ENCODE measurements at regions not wholly inside any gene's neighbourhood (a gene's known extent, or its start where the extent isn't known, plus 50 kb on each side); places are given as distances from the start of the nearest gene placed in this dataset.
"Not testable (repeated sequence)": the region's sequence is repeated elsewhere in the genome, so short reads cannot be mapped to it uniquely, and the experiment has no call there.

DNA sequence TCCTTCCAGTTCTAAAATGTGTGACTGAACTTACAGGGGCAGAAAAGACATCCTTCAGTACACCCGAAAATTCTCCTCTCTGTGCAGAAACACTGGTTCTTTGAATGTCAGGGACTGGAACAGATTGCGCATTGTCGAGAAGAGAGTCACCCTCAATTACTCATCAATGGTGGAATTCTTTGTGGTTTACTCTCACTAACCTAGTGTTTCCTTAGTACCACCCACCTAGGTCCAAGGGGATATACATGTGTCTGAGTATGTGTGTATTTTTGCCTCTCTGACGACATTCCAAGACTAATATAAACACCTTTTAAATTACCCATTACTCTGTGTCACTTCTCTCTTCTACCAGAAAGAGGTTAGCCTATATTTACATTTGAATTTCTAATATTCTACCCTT is 660.8 kb downstream of the TLE1 start:
- no peak overlapping the region for H3K4me2 ChIP-seq (ENCODE audit: low read depth, low read length, poor library complexity, severe bottlenecking)
- no peaks in the 10 kb centered on the region for H3K79me2 ChIP-seq (ENCODE audit: insufficient read depth, low read length)
- no peak overlapping the region for H3K4me3 ChIP-seq (ENCODE audit: insufficient read depth, low read length, poor library complexity, severe bottlenecking)
- H3F3A ChIP-seq (ENCODE audit: insufficient read depth) = no peaks in the 10 kb centered on the region
- H2AFZ ChIP-seq (ENCODE audit: low read depth, low read length, severe bottlenecking) = no peak overlapping the region
- H3K9ac ChIP-seq (ENCODE audit: low read length) = no peak overlapping the region
- no peaks in the 10 kb centered on the region for H3K27me3 ChIP-seq (ENCODE audit: low read length)
- TF ChIP-seq, protein P1, sequence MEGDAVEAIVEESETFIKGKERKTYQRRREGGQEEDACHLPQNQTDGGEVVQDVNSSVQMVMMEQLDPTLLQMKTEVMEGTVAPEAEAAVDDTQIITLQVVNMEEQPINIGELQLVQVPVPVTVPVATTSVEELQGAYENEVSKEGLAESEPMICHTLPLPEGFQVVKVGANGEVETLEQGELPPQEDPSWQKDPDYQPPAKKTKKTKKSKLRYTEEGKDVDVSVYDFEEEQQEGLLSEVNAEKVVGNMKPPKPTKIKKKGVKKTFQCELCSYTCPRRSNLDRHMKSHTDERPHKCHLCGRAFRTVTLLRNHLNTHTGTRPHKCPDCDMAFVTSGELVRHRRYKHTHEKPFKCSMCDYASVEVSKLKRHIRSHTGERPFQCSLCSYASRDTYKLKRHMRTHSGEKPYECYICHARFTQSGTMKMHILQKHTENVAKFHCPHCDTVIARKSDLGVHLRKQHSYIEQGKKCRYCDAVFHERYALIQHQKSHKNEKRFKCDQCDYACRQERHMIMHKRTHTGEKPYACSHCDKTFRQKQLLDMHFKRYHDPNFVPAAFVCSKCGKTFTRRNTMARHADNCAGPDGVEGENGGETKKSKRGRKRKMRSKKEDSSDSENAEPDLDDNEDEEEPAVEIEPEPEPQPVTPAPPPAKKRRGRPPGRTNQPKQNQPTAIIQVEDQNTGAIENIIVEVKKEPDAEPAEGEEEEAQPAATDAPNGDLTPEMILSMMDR (IDR thresholded peaks at IDR 0.05; ENCODE audit: insufficient read depth, low read length, poor library complexity, severe bottlenecking) = no peak
- no peak for TF ChIP-seq EZH2phosphoT487 (conservative IDR thresholded peaks at IDR 0.05; ENCODE audit: low read length)
- H3K9me2 ChIP-seq (replicated peaks; ENCODE audit: insufficient read depth, low read length) = no peaks in the 10 kb centered on the region
- no peaks in the 10 kb centered on the region for H4K20me1 ChIP-seq (ENCODE audit: low read depth, low read length)
- H3K36me3 ChIP-seq (ENCODE audit: low read length) = no peaks in the 10 kb centered on the region
- H3K27ac ChIP-seq (ENCODE audit: low read depth, low read length) = no peak overlapping the region
- H3K9me3 ChIP-seq (ENCODE audit: insufficient read depth, low read length) = no peaks in the 10 kb centered on the region

DNA sequence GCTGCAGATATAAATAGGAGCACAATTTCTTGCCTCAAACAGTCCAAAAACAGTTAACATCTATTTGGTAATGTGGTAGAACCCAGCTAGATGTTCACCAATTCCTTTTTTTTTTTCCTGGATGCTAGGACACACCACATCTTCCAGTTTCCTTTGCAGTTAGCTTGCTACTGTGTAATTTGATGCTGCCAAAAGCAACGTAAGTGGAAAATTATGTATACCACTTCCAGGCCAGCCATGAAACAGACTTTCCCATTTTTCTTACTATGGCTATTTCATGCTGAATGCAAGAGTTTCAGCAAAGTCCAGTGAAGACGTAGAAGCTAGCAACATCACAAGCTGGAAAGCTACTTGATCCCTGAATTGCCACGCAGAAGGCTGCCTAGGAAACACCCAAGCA is 667.2 kb downstream of the TLE1 start:
- H3F3A ChIP-seq (ENCODE audit: insufficient read depth) = no peaks in the 10 kb centered on the region
- no peak overlapping the region for H3K4me2 ChIP-seq (ENCODE audit: low read depth, low read length, poor library complexity, severe bottlenecking)
- H4K20me1 ChIP-seq (ENCODE audit: low read depth, low read length) = no peaks in the 10 kb centered on the region
- no peaks in the 10 kb centered on the region for H3K36me3 ChIP-seq (ENCODE audit: low read length)
- TF ChIP-seq, protein P1 (IDR thresholded peaks at IDR 0.05; ENCODE audit: insufficient read depth, low read length, poor library complexity, severe bottlenecking) = no peak
- H3K9me3 ChIP-seq (ENCODE audit: insufficient read depth, low read length) = no peaks in the 10 kb centered on the region
- H3K4me3 ChIP-seq (ENCODE audit: insufficient read depth, low read length, poor library complexity, severe bottlenecking) = no peak overlapping the region
- no peak overlapping the region for H3K27ac ChIP-seq (ENCODE audit: low read depth, low read length)
- no peak overlapping the region for H3K9ac ChIP-seq (ENCODE audit: low read length)
- no peaks in the 10 kb centered on the region; the same call in 1 of the 2 replicates for H3K9me2 ChIP-seq (replicated peaks; ENCODE audit: insufficient read depth, low read length)
- H2AFZ ChIP-seq (ENCODE audit: low read depth, low read length, severe bottlenecking) = no peak overlapping the region
- no peaks in the 10 kb centered on the region for H3K27me3 ChIP-seq (ENCODE audit: low read length)
- no peaks in the 10 kb centered on the region for H3K79me2 ChIP-seq (ENCODE audit: insufficient read depth, low read length)

DNA sequence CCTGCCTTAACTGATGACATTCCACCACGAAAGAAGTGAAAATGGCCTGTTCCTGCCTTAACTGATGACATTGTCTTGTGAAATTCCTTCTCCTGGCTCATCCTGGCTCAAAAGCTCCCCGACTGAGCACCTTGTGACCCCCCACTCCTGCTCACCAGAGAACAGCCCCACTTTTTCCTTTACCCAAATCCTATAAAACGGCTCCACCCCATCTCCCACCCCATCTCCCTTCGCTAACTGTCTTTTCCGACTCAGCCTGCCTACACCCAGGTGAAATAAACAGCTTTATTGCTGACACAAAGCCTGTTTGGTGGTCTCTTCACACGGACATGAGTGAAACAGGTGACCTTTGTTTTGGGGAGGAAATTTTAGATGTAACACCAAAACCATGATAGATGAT is 674.4 kb downstream of the TLE1 start:
- not testable (repeated sequence) for H3K27me3 ChIP-seq (ENCODE audit: low read length); H3K9me3 ChIP-seq (ENCODE audit: insufficient read depth, low read length); H2AFZ ChIP-seq (ENCODE audit: low read depth, low read length, severe bottlenecking); H4K20me1 ChIP-seq (ENCODE audit: low read depth, low read length); H3K4me3 ChIP-seq (ENCODE audit: insufficient read depth, low read length, poor library complexity, severe bottlenecking); H3K4me2 ChIP-seq (ENCODE audit: low read depth, low read length, poor library complexity, severe bottlenecking); H3F3A ChIP-seq (ENCODE audit: insufficient read depth); H3K9ac ChIP-seq (ENCODE audit: low read length); H3K9me2 ChIP-seq (replicated peaks; ENCODE audit: insufficient read depth, low read length); H3K36me3 ChIP-seq (ENCODE audit: low read length); H3K27ac ChIP-seq (ENCODE audit: low read depth, low read length); H3K79me2 ChIP-seq (ENCODE audit: insufficient read depth, low read length)

DNA sequence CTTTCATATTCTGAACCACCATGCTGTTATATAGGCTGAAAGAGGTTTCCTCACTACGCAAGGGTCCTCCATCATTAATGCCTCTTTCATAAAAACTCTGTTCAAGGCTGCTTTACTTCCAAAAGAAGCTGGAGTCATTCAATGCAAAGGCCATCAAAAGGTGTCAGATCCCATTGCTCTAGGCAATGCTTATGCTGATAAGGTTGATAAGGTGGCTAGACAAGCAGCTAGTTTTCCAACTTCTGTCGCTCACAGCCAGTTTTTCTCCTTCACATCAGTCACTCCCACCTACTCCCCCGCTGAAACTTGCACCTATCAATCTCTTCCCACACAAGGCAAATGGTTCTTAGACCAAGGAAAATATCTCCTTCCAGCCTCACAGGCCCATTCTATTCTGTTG is 676.2 kb downstream of the TLE1 start:
- H2AFZ ChIP-seq (ENCODE audit: low read depth, low read length, severe bottlenecking); H3K27ac ChIP-seq (ENCODE audit: low read depth, low read length); H3K9me3 ChIP-seq (ENCODE audit: insufficient read depth, low read length); H3K36me3 ChIP-seq (ENCODE audit: low read length); H3K9me2 ChIP-seq (replicated peaks; ENCODE audit: insufficient read depth, low read length); H3F3A ChIP-seq (ENCODE audit: insufficient read depth); H3K4me3 ChIP-seq (ENCODE audit: insufficient read depth, low read length, poor library complexity, severe bottlenecking); H3K27me3 ChIP-seq (ENCODE audit: low read length); H3K4me2 ChIP-seq (ENCODE audit: low read depth, low read length, poor library complexity, severe bottlenecking); H3K79me2 ChIP-seq (ENCODE audit: insufficient read depth, low read length); H3K9ac ChIP-seq (ENCODE audit: low read length); H4K20me1 ChIP-seq (ENCODE audit: low read depth, low read length): not testable (repeated sequence)
